ENCODE measurements at regions not wholly inside any gene's neighbourhood (a gene's known extent, or its start where the extent isn't known, plus 50 kb on each side); places are given as distances from the start of the nearest gene placed in this dataset.

DNA sequence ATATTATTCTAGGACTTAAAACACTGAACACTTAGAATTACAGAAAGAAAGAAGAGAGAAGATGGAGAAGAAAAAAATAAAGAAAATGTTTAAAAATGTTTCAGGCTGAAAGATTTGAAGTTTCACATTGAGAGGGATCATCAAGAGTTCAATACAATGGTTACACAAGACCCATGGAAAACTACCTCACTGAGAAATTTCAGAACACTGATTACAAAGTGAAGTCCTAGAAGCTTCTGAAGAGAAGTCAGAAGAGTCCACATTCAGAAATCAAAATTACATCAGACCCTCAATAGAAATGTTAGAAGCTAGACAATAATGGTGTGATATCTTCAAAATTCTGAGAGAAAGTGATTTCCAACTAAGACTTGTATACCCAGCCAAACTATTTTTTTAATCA is 196.1 kb downstream of the MACC1 start:
- H2AFZ ChIP-seq (ENCODE audit: low read depth, low read length) = no peak overlapping the region
- H3K36me3 ChIP-seq (replicated peaks; ENCODE audit: low read depth, low read length) = peaks cover 7% of the 10 kb centered on the region
- no peaks in the 10 kb centered on the region for H3K79me2 ChIP-seq (ENCODE audit: low read length)
- no peaks in the 10 kb centered on the region for H3K27me3 ChIP-seq (ENCODE audit: low read depth, low read length)
- TF ChIP-seq EZH2phosphoT487 (IDR thresholded peaks at IDR 0.05; ENCODE audit: low read depth) = no peak
- no peak for TF ChIP-seq CTCF (IDR thresholded peaks at IDR 0.05; ENCODE audit: low read depth, low read length)
- 0 out of 2 replicates have a peak overlapping the region, but pooled peaks have one; percentile 40 for H3K4me2 ChIP-seq (ENCODE audit: low read length)
- H3K4me1 ChIP-seq (ENCODE audit: low read length) = peaks cover 53% of the 10 kb centered on the region
- no peaks in the 10 kb centered on the region for H3K9me3 ChIP-seq (ENCODE audit: insufficient read depth, low read length)
- H3K4me3 ChIP-seq (ENCODE audit: low read length) = no peak overlapping the region
- H3K27ac ChIP-seq (ENCODE audit: low read length) = no peak overlapping the region
- H4K20me1 ChIP-seq (ENCODE audit: insufficient read depth, low read length) = no peaks in the 10 kb centered on the region
- no peak overlapping the region for H3K9ac ChIP-seq (ENCODE audit: low read length)

DNA sequence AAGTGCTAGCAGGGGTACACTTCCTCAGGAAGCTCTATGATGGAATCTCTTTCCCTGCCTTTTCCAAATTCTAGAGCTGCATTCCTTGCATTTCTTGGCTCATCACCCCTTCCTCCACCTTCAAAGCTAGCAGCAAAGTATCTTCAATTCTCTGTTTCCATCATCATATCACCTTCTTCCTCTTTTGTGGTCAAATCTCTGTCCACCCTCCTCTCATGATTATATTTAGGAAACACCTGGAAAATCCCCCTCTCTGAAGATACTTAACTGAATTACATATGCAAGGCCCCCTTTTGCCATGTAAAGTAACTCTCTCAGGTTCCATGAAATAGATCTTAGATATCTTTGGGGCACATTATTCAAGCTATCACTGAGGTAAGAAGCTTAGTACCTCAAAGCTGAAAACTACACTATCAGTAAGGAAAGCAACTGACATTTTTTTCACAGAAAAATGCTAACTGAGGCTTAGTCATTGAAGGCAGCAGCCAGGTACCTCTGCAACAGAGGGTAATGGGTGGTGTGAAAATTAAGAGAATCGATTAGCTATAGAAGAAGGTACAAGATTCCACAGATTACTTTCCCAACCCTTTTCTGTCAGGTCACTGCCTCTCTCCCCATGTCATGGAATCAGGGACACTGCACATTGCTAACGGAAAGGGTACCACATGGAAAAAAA is 197.3 kb downstream of the MACC1 start:
- no peaks in the 10 kb centered on the region for H4K20me1 ChIP-seq (ENCODE audit: insufficient read depth, low read length)
- TF ChIP-seq CTCF (IDR thresholded peaks at IDR 0.05; ENCODE audit: low read depth, low read length) (no peak), EZH2phosphoT487 (IDR thresholded peaks at IDR 0.05; ENCODE audit: low read depth) (no peak)
- H3K27me3 ChIP-seq (ENCODE audit: low read depth, low read length) = no peaks in the 10 kb centered on the region
- no peak overlapping the region for H3K9ac ChIP-seq (ENCODE audit: low read length)
- H3K4me3 ChIP-seq (ENCODE audit: low read length) = peak overlapping the region; percentile 57
- no peak overlapping the region for H2AFZ ChIP-seq (ENCODE audit: low read depth, low read length)
- peak overlapping the region; percentile 68 for H3K27ac ChIP-seq (ENCODE audit: low read length)
- no peaks in the 10 kb centered on the region for H3K79me2 ChIP-seq (ENCODE audit: low read length)
- H3K4me1 ChIP-seq (ENCODE audit: low read length) = peaks cover 53% of the 10 kb centered on the region
- no peaks in the 10 kb centered on the region for H3K9me3 ChIP-seq (ENCODE audit: insufficient read depth, low read length)
- H3K36me3 ChIP-seq (replicated peaks; ENCODE audit: low read depth, low read length) = peaks cover 7% of the 10 kb centered on the region
- H3K4me2 ChIP-seq (ENCODE audit: low read length) = peak overlapping the region; percentile 74

- TF ChIP-seq CTCF (IDR thresholded peaks at IDR 0.05; ENCODE audit: low read depth, low read length) = no peak
- TF ChIP-seq EZH2phosphoT487 (IDR thresholded peaks at IDR 0.05; ENCODE audit: low read depth) = no peak
- no peak overlapping the region for H3K4me3 ChIP-seq (ENCODE audit: low read length)
- H4K20me1 ChIP-seq (ENCODE audit: insufficient read depth, low read length) = no peaks in the 10 kb centered on the region
- peaks cover 38% of the 10 kb centered on the region for H3K4me1 ChIP-seq (ENCODE audit: low read length)
- no peaks in the 10 kb centered on the region for H3K79me2 ChIP-seq (ENCODE audit: low read length)
- H2AFZ ChIP-seq (ENCODE audit: low read depth, low read length) = no peak overlapping the region
- H3K9me3 ChIP-seq (ENCODE audit: insufficient read depth, low read length) = no peaks in the 10 kb centered on the region
- no peak overlapping the region for H3K4me2 ChIP-seq (ENCODE audit: low read length)
- H3K9ac ChIP-seq (ENCODE audit: low read length) = no peak overlapping the region
- H3K27me3 ChIP-seq (ENCODE audit: low read depth, low read length) = no peaks in the 10 kb centered on the region
- H3K27ac ChIP-seq (ENCODE audit: low read length) = no peak overlapping the region
- peaks cover 7% of the 10 kb centered on the region for H3K36me3 ChIP-seq (replicated peaks; ENCODE audit: low read depth, low read length)
Observed at GRCh38 chr7:20016669-20017068, 200.5 kb downstream of the MACC1 start.

DNA sequence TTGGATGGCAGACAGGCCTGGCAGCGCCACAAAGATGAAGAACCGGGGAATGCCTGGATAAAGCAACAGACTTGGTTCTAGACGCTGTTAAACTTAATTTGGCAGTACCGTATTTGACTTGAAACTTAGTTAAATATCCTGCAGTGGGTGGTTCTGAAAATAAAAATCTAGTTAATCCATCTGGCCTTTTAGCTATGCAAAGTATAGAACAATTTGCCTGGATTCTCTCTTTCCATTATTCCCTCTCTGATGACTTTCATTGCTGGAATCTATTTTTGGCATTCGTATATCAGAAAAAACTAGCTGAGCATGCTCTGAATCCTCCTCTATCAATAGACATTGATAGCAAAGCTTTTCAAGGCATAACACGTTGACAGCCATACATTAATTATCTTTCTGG is 203.6 kb downstream of the MACC1 start:
- no peaks in the 10 kb centered on the region for H3K27me3 ChIP-seq (ENCODE audit: low read depth, low read length)
- no peaks in the 10 kb centered on the region for H4K20me1 ChIP-seq (ENCODE audit: insufficient read depth, low read length)
- H3K4me3 ChIP-seq (ENCODE audit: low read length) = no peak overlapping the region
- H3K9ac ChIP-seq (ENCODE audit: low read length) = no peak overlapping the region
- H2AFZ ChIP-seq (ENCODE audit: low read depth, low read length) = no peak overlapping the region
- no peak for TF ChIP-seq EZH2phosphoT487 (IDR thresholded peaks at IDR 0.05; ENCODE audit: low read depth)
- no peak for TF ChIP-seq CTCF (IDR thresholded peaks at IDR 0.05; ENCODE audit: low read depth, low read length)
- H3K36me3 ChIP-seq (replicated peaks; ENCODE audit: low read depth, low read length) = no peaks in the 10 kb centered on the region
- H3K79me2 ChIP-seq (ENCODE audit: low read length) = no peaks in the 10 kb centered on the region
- H3K4me1 ChIP-seq (ENCODE audit: low read length) = peaks cover 8% of the 10 kb centered on the region
- H3K27ac ChIP-seq (ENCODE audit: low read length) = no peak overlapping the region
- no peak overlapping the region for H3K4me2 ChIP-seq (ENCODE audit: low read length)
- H3K9me3 ChIP-seq (ENCODE audit: insufficient read depth, low read length) = no peaks in the 10 kb centered on the region

Data from OCI-LY3 (cell line).